ENCODE measurements at regions not wholly inside any gene's neighbourhood (a gene's known extent, or its start where the extent isn't known, plus 50 kb on each side); places are given as distances from the start of the nearest gene placed in this dataset.

GRCh38 chr1:93740601-93741031 is 59.0 kb upstream of the BCAR3 start:
- TF ChIP-seq POLR2AphosphoS5 (IDR thresholded peaks at IDR 0.05; ENCODE audit: low read depth) = no peak
- no peak for TF ChIP-seq CTCF (IDR thresholded peaks at IDR 0.05; ENCODE audit: insufficient read depth, low read length)
- TF ChIP-seq SPI1 (IDR thresholded peaks at IDR 0.05; ENCODE audit: borderline replicate concordance, low read depth) = no peak
- TF ChIP-seq REST (IDR thresholded peaks at IDR 0.05; ENCODE audit: insufficient replicate concordance, low read depth) = no peak
- TF ChIP-seq GABPA (IDR thresholded peaks at IDR 0.05; ENCODE audit: low read depth) = no peak
